ENCODE measurements at regions not wholly inside any gene's neighbourhood (a gene's known extent, or its start where the extent isn't known, plus 50 kb on each side); places are given as distances from the start of the nearest gene placed in this dataset.

GRCh38 chr5:68465934-68466551 lies 250.5 kb downstream of the PIK3R1 start:
- no peak overlapping the region for H3K4me3 ChIP-seq (ENCODE audit: low read length)
- no peak for TF ChIP-seq ZNF274 (IDR thresholded peaks at IDR 0.05; ENCODE audit: low read depth, low read length)

DNA sequence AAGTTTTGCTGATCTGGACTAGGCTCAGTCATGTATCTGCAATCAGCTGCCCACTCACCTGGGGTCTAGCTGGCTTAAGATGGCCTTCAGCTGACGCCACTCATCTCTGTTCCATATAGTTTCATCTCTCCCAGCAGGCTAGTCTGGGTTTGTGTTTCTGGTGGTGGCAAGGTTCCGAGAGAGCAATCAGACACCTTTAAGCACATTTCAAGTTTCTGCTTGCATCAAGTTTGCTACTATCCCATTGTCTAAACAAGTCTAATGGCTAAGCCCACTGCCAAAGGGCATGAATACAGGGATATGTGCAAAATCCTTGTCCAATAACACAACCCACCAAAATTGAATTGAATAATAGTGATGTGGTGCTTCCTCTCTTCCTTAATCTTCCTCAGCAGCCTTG lies 251.7 kb downstream of the PIK3R1 start:
- no peak overlapping the region for H3K4me3 ChIP-seq (ENCODE audit: low read length)
- TF ChIP-seq ZNF274 (IDR thresholded peaks at IDR 0.05; ENCODE audit: low read depth, low read length), result no peak

DNA sequence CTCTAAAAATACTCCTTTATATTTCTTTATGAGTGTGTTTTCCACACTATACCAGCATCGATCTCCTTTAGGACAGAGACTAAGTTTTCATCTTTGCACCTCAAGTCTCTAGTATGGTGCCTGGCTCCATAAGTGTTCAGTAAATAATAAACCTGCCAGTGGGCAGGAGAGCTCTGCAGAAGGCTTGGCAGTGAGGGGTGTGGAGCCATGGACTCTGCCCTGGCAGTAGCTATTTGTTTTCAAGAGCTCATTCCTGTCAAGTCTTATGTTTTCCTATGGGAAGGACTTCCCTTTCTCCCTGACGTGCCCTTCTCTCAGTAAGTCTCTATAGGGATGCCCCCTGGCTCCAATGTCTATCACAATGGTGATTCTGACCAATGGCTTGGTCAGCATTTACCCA lies 252.2 kb downstream of the PIK3R1 start:
- no peak for TF ChIP-seq ZNF274 (IDR thresholded peaks at IDR 0.05; ENCODE audit: low read depth, low read length)
- no peak overlapping the region for H3K4me3 ChIP-seq (ENCODE audit: low read length)

GRCh38 chr5:68468322-68468721 lies 252.8 kb downstream of the PIK3R1 start:
- no peak for TF ChIP-seq ZNF274 (IDR thresholded peaks at IDR 0.05; ENCODE audit: low read depth, low read length)
- H3K4me3 ChIP-seq (ENCODE audit: low read length), result no peak overlapping the region

- no peak for TF ChIP-seq ZNF274 (IDR thresholded peaks at IDR 0.05; ENCODE audit: low read depth, low read length)
These were observed 260.0 kb downstream of the PIK3R1 start for GRCh38 chr5:68475476-68475983.

DNA sequence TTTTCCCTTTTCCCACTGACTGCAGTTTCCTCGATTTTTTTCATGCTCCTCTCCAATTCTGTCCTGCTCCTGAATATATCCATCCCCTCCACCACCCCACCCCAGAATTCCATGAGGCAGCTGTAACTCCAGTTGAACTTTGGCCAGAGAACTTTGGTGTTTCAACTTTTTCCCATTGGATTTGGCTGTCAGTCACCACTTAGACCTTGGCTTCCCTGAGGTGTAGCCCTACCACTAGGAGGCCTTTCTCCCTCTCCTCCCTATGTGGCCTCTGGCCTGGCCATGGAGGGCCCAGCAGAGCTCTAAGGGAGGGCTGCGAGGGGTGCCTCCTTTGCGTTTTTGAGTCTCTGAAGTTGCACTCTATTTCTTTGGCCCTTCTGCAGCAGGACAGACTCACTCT lies 261.3 kb downstream of the PIK3R1 start:
- no peak overlapping the region for H3K4me3 ChIP-seq (ENCODE audit: low read length)
- no peak for TF ChIP-seq ZNF274 (IDR thresholded peaks at IDR 0.05; ENCODE audit: low read depth, low read length)

More at GRCh38 chr5:68475476-68475983, 260.0 kb downstream of the PIK3R1 start:
- H3K4me3 ChIP-seq (ENCODE audit: low read length), result no peak overlapping the region

DNA sequence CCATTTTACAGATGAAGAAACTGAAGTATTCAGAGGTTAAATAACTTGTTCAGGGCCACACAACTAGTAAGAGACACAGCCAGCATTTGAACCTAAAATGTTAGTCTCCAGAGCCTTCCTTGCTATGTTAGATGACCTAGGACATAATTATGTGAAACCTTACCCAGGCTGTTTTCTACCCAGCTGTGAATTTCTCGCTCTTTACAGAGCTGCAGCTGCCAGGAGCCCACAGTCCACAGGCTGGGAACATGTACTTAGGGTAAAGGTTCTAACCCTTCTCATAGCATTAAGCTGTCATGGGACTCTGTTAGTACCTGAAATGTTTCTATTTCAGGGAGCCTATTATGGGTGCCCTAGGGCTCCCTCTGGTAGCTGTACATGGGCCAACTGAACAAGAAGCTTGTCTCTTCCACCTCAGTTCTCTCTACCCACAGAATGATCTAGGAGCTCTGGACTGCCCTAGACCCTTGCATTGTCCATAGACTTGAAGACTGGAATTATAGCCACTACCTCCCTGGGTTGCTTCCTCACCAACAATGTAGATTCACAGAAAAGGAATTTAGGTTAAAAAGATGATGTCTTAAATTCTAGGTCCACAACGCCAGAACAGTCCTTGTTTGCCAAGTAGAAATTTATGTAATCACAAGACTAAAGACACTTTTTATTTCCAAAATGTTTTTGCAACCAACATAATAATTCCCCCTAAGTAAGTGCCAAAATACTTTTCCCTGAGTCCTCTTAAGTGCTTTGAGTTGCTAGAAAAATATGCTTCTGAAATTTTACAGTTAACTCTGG lies 262.9 kb downstream of the PIK3R1 start:
- H3K4me3 ChIP-seq (ENCODE audit: low read length), result no peak overlapping the region
- no peak for TF ChIP-seq ZNF274 (IDR thresholded peaks at IDR 0.05; ENCODE audit: low read depth, low read length)

- TF ChIP-seq ZNF274 (IDR thresholded peaks at IDR 0.05; ENCODE audit: low read depth, low read length), result no peak
- no peak overlapping the region for H3K4me3 ChIP-seq (ENCODE audit: low read length)
These were observed 264.0 kb downstream of the PIK3R1 start for GRCh38 chr5:68479524-68479923.

- no peak for TF ChIP-seq ZNF274 (IDR thresholded peaks at IDR 0.05; ENCODE audit: low read depth, low read length)
- no peak overlapping the region for H3K4me3 ChIP-seq (ENCODE audit: low read length)
These were observed 264.9 kb downstream of the PIK3R1 start for GRCh38 chr5:68480335-68480940.

GRCh38 chr5:68482199-68482598 lies 266.6 kb downstream of the PIK3R1 start:
- TF ChIP-seq ZNF274 (IDR thresholded peaks at IDR 0.05; ENCODE audit: low read depth, low read length), result no peak
- no peak overlapping the region for H3K4me3 ChIP-seq (ENCODE audit: low read length)

GRCh38 chr5:68484307-68485068 lies 268.9 kb downstream of the PIK3R1 start:
- no peak overlapping the region for H3K4me3 ChIP-seq (ENCODE audit: low read length)
- no peak for TF ChIP-seq ZNF274 (IDR thresholded peaks at IDR 0.05; ENCODE audit: low read depth, low read length)

GRCh38 chr5:68489556-68489955 lies 274.0 kb downstream of the PIK3R1 start:
- no peak for TF ChIP-seq ZNF274 (IDR thresholded peaks at IDR 0.05; ENCODE audit: low read depth, low read length)
- no peak overlapping the region for H3K4me3 ChIP-seq (ENCODE audit: low read length)

GRCh38 chr5:68490406-68490805 lies 274.9 kb downstream of the PIK3R1 start:
- no peak overlapping the region for H3K4me3 ChIP-seq (ENCODE audit: low read length)
- no peak for TF ChIP-seq ZNF274 (IDR thresholded peaks at IDR 0.05; ENCODE audit: low read depth, low read length)

GRCh38 chr5:68494771-68495170 lies 279.2 kb downstream of the PIK3R1 start:
- no peak for TF ChIP-seq ZNF274 (IDR thresholded peaks at IDR 0.05; ENCODE audit: low read depth, low read length)
- H3K4me3 ChIP-seq (ENCODE audit: low read length), result no peak overlapping the region

Data from GM08714 (cell line).